ENCODE measurements at regions not wholly inside any gene's neighbourhood (a gene's known extent, or its start where the extent isn't known, plus 50 kb on each side); places are given as distances from the start of the nearest gene placed in this dataset.

GRCh38 chr2:64287202-64287740 is 143.1 kb upstream of the PELI1 start:
- DNase-seq = no peak

- DNase-seq = no peak
Observed at GRCh38 chr2:64288321-64289193, 144.3 kb upstream of the PELI1 start.

GRCh38 chr2:64289251-64289650 is 145.0 kb upstream of the PELI1 start:
- no peak for DNase-seq

- DNase-seq = no peak
Observed at GRCh38 chr2:64289737-64290136, 145.5 kb upstream of the PELI1 start.

GRCh38 chr2:64291181-64291580 is 147.0 kb upstream of the PELI1 start:
- no peak for DNase-seq

- DNase-seq = no peak
Observed at GRCh38 chr2:64295326-64296139, 151.3 kb upstream of the PELI1 start.

GRCh38 chr2:64296140-64296480 is 151.9 kb upstream of the PELI1 start:
- no peak for DNase-seq

GRCh38 chr2:64296695-64297346 is 152.6 kb upstream of the PELI1 start:
- no peak for DNase-seq

- DNase-seq = no peak
Observed at GRCh38 chr2:64298161-64298560, 153.9 kb upstream of the PELI1 start.

- no peak for DNase-seq
Observed at GRCh38 chr2:64300066-64300465, 153.9 kb upstream of the LGALSL start.

GRCh38 chr2:64303250-64303649 is 150.7 kb upstream of the LGALSL start:
- DNase-seq = no peak

- no peak for DNase-seq
Observed at GRCh38 chr2:64307421-64307820, 146.5 kb upstream of the LGALSL start.

GRCh38 chr2:64311191-64311910 is 142.6 kb upstream of the LGALSL start:
- DNase-seq = no peak

GRCh38 chr2:64311948-64312621 is 141.9 kb upstream of the LGALSL start:
- no peak for DNase-seq

GRCh38 chr2:64312622-64313397 is 141.2 kb upstream of the LGALSL start:
- DNase-seq = no peak

GRCh38 chr2:64313398-64313723 is 140.6 kb upstream of the LGALSL start:
- DNase-seq = no peak

- no peak for DNase-seq
Observed at GRCh38 chr2:64315291-64315960, 138.5 kb upstream of the LGALSL start.

- DNase-seq = no peak
Observed at GRCh38 chr2:64317707-64318475, 136.1 kb upstream of the LGALSL start.

- no peak for DNase-seq
Observed at GRCh38 chr2:64318476-64318748, 135.6 kb upstream of the LGALSL start.

- DNase-seq = no peak
Observed at GRCh38 chr2:64319896-64320295, 134.1 kb upstream of the LGALSL start.

All from COR-L47 (cell line).